Skeletal muscle tissue (tissue), 3 donors: ENCODE measurements at regions not wholly inside any gene's neighbourhood (a gene's known extent, or its start where the extent isn't known, plus 50 kb on each side); places are given as distances from the start of the nearest gene placed in this dataset.

Source experiments
- H3K27ac ChIP-seq: one replicate; pipeline ENCODE4 v1.7.0; 2013; ENCODE audit warnings: mild to moderate bottlenecking, low read depth, low read length, inconsistent platforms
- H3K27me3 ChIP-seq, 3 donors: one replicate each; pipeline ENCODE4 v1.7.0; 2013; ENCODE audit warnings: low read length in 3 of 3; ENCODE audit not compliant: control insufficient read depth in 3 of 3, insufficient read depth in 3 of 3
- H3K36me3 ChIP-seq, 3 donors: one replicate each; pipeline ENCODE4 v1.7.0; 2013; ENCODE audit warnings: low read length in 3 of 3; ENCODE audit not compliant: control insufficient read depth in 3 of 3, insufficient read depth in 3 of 3
- H3K4me1 ChIP-seq, 3 donors: one replicate each; pipeline ENCODE4 v1.7.0; 2013; ENCODE audit warnings: low read length in 3 of 3, mild to moderate bottlenecking in 3 of 3; ENCODE audit not compliant: control insufficient read depth in 3 of 3, insufficient read depth in 3 of 3
- H3K4me3 ChIP-seq, 3 donors: one replicate each; pipeline ENCODE4 v1.7.0; 2013; ENCODE audit warnings: low read length in 3 of 3
- H3K9ac ChIP-seq, 3 donors: one replicate each; pipeline ENCODE4 v1.7.0; 2013; ENCODE audit warnings: low read length in 3 of 3, mild to moderate bottlenecking in 3 of 3, moderate library complexity in 2 of 3, low read depth in 1 of 3
- H3K9me3 ChIP-seq, 3 donors: one replicate each; pipeline ENCODE4 v1.7.0; 2013; ENCODE audit warnings: low read length in 3 of 3; ENCODE audit not compliant: control insufficient read depth in 3 of 3
- donor health status: Osteomylitis.

GRCh38 chr18:35770376-35771014 is 189.0 kb downstream of the GALNT1 start:
- no peaks in the 10 kb centered on the region for H3K27me3 ChIP-seq
- H3K4me3 ChIP-seq = no peak overlapping the region
- H3K9ac ChIP-seq = no peak overlapping the region
- H3K4me1 ChIP-seq = no peaks in the 10 kb centered on the region
- no peak overlapping the region for H3K27ac ChIP-seq
- no peaks in the 10 kb centered on the region for H3K36me3 ChIP-seq
- H3K9me3 ChIP-seq = no peaks in the 10 kb centered on the region

GRCh38 chr18:35771172-35771571 is 189.6 kb downstream of the GALNT1 start:
- Histone ChIP-seq H3K27ac (no peak overlapping the region), H3K9ac (no peak overlapping the region), H3K36me3 (no peaks in the 10 kb centered on the region), H3K27me3 (no peaks in the 10 kb centered on the region), H3K4me3 (no peak overlapping the region), H3K4me1 (no peaks in the 10 kb centered on the region), H3K9me3 (no peaks in the 10 kb centered on the region)

GRCh38 chr18:35775887-35776286 is 194.3 kb downstream of the GALNT1 start:
- Histone ChIP-seq H3K9me3 (no peaks in the 10 kb centered on the region), H3K4me1 (no peaks in the 10 kb centered on the region), H3K27ac (no peak overlapping the region), H3K27me3 (no peaks in the 10 kb centered on the region), H3K9ac (no peak overlapping the region), H3K36me3 (no peaks in the 10 kb centered on the region), H3K4me3 (no peak overlapping the region)

GRCh38 chr18:35776473-35776872 is 194.9 kb downstream of the GALNT1 start:
- H3K4me3 ChIP-seq = no peak overlapping the region
- no peak overlapping the region for H3K9ac ChIP-seq
- no peak overlapping the region for H3K27ac ChIP-seq
- no peaks in the 10 kb centered on the region for H3K36me3 ChIP-seq
- no peaks in the 10 kb centered on the region for H3K27me3 ChIP-seq
- H3K4me1 ChIP-seq = no peaks in the 10 kb centered on the region
- H3K9me3 ChIP-seq = no peaks in the 10 kb centered on the region

- H3K4me1 ChIP-seq = no peaks in the 10 kb centered on the region
- no peak overlapping the region for H3K4me3 ChIP-seq
- no peak overlapping the region for H3K9ac ChIP-seq
- no peaks in the 10 kb centered on the region for H3K36me3 ChIP-seq
- no peak overlapping the region for H3K27ac ChIP-seq
- no peaks in the 10 kb centered on the region for H3K9me3 ChIP-seq
- no peaks in the 10 kb centered on the region for H3K27me3 ChIP-seq
Measured at GRCh38 chr18:35777039-35777438, 195.4 kb upstream of the RMP24 start.

- no peaks in the 10 kb centered on the region for H3K4me1 ChIP-seq
- no peak overlapping the region for H3K9ac ChIP-seq
- no peaks in the 10 kb centered on the region for H3K27me3 ChIP-seq
- H3K27ac ChIP-seq = no peak overlapping the region
- H3K36me3 ChIP-seq = no peaks in the 10 kb centered on the region
- H3K9me3 ChIP-seq = no peaks in the 10 kb centered on the region
- H3K4me3 ChIP-seq = peak overlapping the region in 1 of 3 donors; percentile 1
Measured at GRCh38 chr18:35778850-35779627, 193.4 kb upstream of the RMP24 start.

- Histone ChIP-seq H3K36me3 (no peaks in the 10 kb centered on the region), H3K27ac (no peak overlapping the region), H3K9me3 (no peaks in the 10 kb centered on the region), H3K4me3 (no peak overlapping the region), H3K4me1 (no peaks in the 10 kb centered on the region), H3K27me3 (no peaks in the 10 kb centered on the region), H3K9ac (no peak overlapping the region)
Measured at GRCh38 chr18:35780937-35781336, 191.5 kb upstream of the RMP24 start.

- no peaks in the 10 kb centered on the region for H3K27me3 ChIP-seq
- no peaks in the 10 kb centered on the region for H3K36me3 ChIP-seq
- no peak overlapping the region for H3K27ac ChIP-seq
- no peak overlapping the region for H3K9ac ChIP-seq
- H3K9me3 ChIP-seq = no peaks in the 10 kb centered on the region
- no peaks in the 10 kb centered on the region for H3K4me1 ChIP-seq
- no peak overlapping the region for H3K4me3 ChIP-seq
Measured at GRCh38 chr18:35782926-35783325, 189.6 kb upstream of the RMP24 start.

- no peaks in the 10 kb centered on the region for H3K27me3 ChIP-seq
- H3K36me3 ChIP-seq = no peaks in the 10 kb centered on the region
- no peak overlapping the region for H3K9ac ChIP-seq
- no peaks in the 10 kb centered on the region for H3K9me3 ChIP-seq
- no peaks in the 10 kb centered on the region for H3K4me1 ChIP-seq
- no peak overlapping the region for H3K27ac ChIP-seq
- no peak overlapping the region for H3K4me3 ChIP-seq
Measured at GRCh38 chr18:35786365-35787042, 186.0 kb upstream of the RMP24 start.

- H3K9me3 ChIP-seq = no peaks in the 10 kb centered on the region
- no peak overlapping the region for H3K9ac ChIP-seq
Measured at GRCh38 chr18:35789543-35789942, 182.9 kb upstream of the RMP24 start.

More at GRCh38 chr18:35789543-35789942, 182.9 kb upstream of the RMP24 start:
- H3K4me1 ChIP-seq = no peaks in the 10 kb centered on the region
- no peak overlapping the region for H3K27ac ChIP-seq
- no peaks in the 10 kb centered on the region for H3K27me3 ChIP-seq
- no peaks in the 10 kb centered on the region for H3K36me3 ChIP-seq
- no peak overlapping the region for H3K4me3 ChIP-seq
